Stimulated activated CD8-positive, alpha-beta memory T cell treated with anti-CD3 and anti-CD28 coated beads, Interleukin-12 subunit alpha, Interleukin-12 subunit beta, amount 100 ng/mL, for 24 hours (primary cell): ENCODE measurements at regions not wholly inside any gene's neighbourhood (a gene's known extent, or its start where the extent isn't known, plus 50 kb on each side); places are given as distances from the start of the nearest gene placed in this dataset.

Experiments used
- DNase-seq: peaks from one replicate; pipeline ENCODE4 v3.0.0-alpha.2; 2020; ENCODE audit errors: extremely low read depth

DNA sequence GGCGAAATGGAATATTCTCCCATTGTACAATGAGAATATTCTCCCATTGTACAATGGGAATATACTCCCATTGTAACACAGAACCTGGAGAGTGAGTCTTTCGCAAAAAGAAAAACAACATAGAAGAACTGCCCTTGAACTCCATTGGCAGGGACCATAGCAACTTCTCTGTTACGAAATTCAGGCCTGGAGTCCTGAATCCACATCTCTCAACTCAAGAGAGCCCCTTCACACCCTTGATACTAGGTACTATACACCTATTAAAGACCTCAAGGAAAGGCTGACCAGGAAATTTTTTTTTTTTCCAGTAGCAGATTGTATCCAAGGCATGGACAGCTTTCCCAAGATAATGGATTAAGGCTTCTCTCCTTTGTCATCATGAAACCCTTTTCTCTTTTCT is 1687.0 kb downstream of the GRIK2 start:
- DNase-seq = no peak

DNA sequence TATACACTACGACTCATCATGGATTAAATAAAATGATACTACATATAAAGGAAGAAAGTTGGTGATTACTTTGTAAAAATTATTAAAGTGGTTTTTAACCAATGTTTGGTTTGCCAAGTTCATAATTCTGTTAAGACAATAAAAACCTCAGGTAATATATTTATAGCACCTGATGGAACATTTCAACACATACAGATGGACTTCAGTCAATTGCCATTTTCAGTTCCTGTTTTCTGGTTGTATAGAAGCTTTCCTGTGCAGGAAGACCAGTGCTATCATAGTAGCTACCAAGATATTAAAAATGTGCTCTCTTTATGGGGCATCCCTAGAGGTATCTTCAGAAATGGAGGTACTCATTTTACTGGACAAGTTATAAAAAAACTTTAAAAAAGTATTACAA is 1686.4 kb downstream of the GRIK2 start:
- DNase-seq = no peak

DNA sequence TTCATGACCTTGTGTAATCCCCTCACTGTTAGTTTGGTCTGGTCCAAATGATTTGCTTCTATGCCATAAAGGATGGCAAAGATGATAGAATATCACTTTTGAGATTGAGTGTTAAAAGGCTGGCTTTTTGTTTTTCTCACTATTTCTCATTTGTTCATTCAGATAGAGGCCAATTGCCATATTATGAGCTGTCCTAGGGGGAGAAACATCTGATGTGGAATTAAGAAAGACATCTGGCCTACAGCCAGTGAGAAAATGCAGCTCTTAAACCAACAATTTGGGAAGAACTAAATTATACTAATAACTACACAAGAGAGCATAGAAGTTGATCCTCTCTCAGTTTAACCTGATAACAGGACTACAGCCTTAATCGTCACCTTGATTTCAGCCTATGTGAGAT is 1668.6 kb downstream of the GRIK2 start:
- no peak for DNase-seq

DNA sequence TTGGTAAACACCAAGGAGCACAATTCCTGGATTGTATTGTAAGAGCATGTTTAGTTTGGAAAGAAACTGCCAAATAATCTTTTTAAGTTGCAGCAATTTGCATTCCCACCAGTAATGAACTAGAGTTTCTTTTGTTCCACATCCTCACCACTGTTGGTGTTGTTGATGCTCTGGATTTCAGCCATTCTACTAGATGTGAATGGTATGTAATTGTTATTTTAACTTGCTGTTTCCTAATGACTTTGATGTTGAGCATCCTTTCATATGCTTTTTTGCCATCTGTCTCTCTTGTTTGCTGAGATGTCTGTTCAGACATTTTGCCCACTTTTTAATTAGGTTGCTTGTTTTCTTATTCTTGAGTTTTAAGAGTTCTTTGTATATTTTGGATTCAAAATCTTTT is 1654.1 kb downstream of the GRIK2 start:
- DNase-seq = no peak

DNA sequence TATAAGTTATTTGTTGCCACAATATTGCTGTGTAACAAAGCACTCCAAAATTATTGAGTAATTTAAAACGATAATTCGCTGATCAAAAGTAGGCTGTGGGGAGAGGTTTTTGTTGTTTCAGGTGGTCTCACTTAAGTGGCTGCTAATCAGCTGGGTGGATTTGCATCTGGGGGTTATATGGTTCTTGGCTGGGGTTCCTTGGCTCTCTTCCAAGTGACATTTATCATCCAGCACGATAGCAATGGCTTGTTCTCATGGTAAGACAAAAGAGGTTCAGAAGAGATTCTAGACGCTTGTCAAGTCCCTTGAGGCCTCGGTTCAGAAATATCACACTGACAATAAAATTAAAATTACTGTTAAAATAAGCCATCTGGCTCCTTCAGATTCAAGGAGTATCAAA is 1648.8 kb downstream of the GRIK2 start:
- no peak for DNase-seq

DNA sequence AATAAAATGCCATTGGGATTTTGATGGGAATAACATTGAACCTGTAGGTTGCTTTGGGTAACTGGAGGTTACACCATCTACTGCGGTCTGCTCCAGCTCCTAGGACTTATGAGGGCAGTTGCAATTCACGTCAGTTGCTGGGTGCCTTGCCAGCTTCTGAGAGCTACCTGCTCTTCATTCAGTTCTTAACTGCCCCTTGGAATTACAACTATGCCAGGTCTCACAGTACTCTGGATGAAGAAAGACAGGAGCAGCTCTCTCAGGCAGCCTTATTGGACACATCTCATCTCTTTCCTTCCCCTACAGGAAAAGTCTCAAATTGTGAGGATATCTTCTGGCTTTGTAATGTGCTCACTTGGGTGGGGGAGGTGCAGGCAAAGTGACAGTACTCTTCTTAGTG is 1643.3 kb downstream of the GRIK2 start:
- DNase-seq = no peak

DNA sequence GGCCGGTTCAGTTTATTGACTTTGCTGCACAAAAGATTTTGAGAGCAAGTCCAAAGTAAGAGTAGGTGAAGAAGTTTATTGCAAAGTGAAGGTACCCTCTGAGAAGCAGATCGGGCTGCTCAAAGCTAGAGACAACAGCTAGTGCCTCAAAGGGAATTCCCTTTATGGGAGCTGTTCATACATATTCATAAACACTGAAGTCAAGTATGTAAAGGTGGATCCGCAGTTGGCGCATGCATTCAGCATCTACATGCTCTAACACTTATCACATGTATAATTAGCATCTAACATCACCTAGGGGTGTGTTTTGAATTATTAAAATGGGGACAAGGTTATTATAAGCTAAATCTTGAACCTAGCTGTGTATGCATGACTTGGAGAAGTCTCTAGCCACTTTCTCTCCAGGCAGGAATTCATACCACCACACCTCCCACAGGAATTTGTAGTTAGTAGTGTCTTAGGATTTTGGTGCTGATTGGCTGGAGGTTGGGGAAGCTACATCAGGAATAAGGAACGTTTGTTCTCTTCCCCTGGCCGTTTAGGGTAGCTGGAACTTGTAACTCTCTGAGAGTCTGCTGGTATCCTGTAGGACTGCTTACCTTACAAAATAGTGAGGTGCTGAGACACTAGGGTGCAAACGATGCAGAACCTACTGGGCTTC is 1633.9 kb downstream of the GRIK2 start:
- DNase-seq = no peak

DNA sequence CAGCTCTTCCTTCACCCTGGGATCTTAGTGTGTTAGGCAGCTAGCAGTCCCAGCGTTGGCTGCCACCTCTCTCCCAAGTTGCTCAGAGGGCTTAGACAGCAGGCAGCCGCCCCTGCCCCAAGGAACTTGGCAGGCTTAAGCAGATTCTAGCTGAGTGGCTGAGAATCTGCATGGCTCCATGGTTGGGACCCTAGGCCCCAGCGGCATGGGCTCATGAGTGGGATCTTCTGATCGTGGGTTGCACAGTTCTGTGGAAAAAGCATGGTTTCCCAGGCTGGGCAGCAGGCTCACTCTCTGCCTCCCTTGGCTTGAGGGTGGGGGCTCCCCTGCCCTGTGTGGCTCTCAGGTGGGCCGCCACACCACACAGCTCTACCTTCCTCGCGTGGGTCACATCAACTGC is 1624.9 kb downstream of the GRIK2 start:
- no peak for DNase-seq

DNA sequence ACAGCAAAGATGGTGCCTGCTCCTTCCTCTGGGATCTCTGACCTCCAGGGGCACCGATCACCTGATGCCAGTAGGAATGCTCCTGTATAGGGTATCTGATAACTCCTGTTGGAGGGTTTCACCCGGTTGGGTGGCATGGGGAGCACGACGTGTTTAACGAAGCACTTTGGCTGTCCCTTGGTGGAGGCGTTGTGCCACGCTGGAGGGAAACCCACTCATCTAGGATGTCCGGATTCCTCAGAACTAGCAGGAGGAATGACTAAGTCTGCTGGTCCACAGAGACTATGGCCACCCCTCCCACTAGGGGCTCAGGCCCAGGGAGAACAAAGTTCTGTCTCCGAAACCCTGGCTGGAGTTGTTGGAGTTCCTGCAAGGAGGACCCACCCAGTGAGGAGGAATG is 1624.4 kb downstream of the GRIK2 start:
- DNase-seq = no peak

DNA sequence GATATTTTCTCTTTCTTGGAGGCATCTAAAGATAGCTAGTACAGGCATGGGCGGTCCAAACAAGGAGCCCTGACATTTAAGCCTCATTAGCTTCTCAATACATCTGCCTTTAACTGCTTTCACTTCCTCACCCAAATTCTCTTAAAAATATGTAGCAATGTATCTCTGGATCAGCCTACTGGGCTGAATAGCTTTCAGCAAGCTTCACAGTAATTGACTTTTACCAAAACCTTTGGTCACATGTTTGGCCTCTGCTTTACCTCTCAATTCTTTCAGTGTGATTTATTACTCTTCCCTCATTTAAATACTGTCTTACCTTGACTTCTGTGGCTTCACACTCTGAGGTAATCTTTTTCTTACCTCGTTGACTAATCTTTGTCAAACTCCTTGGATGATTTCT is 1618.1 kb downstream of the GRIK2 start:
- no peak for DNase-seq

DNA sequence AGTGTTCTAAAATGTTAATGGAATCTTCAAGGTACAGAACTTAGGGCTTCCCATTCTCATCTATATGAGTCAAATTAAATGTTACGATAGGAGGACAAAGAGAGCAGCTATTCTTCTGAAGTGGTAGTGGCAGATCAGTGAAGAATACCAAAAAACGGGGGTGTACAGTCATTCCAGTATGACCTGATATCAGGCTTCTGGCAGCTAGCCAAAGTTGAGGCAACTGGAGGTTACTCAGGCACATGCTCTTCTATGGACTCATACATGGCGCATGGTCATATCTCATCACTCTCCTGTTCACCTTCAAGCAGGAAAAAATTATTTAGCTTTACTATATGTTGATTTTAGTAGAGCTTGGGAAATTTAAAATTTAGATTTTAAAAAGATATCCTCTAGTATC is 1608.8 kb downstream of the GRIK2 start:
- no peak for DNase-seq

DNA sequence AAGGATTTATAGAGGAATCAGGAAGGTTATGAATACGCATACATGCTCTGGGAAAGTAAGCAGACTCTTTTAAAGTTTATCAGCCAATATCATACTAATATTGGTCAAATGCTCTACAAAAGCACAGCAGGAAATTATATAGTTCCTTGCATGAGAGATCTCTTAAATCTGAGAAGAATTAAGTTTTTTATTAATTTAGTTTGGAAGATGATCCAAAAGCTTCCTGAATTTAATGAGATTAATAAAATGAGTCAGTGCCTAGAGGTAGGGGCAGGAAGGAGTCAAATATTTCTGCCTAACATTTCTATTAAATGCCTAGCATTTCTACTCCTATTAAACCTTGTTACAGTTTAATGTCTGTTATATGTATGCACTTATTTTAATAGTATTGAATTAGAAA is 1608.2 kb downstream of the GRIK2 start:
- DNase-seq = no peak

DNA sequence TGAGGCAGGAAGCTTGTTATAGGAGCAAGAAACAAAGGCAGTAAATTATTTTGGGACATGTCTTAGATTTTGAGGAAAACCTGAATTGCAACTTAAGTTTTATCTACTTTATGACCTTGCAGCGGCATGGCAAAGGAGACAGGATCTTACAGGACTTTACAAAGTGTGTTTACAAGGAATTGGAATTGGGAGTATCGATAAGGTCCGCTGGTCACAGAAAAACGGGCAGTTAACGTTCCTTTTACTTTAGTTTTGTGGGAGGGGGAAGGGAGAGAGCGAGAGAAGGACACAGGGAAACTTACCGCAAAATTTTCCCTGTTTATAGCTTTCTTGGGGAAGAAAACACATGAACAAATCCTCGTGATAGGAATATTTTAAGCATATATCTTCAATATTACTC is 1607.2 kb downstream of the GRIK2 start:
- no peak for DNase-seq

DNA sequence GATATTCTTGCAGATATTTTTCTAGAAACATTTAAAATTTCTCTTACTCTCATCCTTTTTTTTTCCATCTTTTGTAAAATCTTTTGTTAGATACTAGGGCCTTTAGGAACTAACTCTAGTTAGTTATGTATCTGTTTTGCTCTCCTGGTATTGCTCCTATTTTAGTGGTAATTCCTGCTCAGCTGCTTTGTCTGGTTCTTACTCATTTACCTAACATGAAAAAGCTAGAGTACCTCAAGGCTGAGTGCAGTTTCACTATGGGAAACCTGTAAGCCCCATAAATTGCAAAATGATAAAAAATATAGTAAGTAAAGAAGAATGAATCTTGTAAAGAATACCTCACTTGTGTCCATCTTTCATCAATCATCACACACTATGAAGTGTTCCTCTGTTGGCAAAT is 1602.0 kb downstream of the GRIK2 start:
- DNase-seq = no peak

DNA sequence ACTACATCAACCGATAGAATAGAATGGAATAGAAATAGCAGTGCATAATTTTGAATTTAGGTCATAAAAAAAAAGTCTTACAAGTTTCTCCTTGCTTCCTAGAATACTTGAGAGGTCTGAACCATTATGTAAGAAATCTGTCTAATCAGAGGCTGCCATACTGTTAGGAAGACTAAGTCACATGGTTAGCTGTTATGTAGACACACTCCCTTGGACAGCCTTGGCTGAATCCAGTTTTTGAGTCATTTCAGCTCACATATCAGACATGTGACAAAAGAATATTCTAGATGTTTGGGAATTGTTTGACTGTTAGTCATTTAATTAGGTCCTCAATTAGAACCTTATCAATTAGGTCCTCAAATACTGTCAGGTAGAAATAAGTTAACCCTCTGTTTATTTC is 1601.4 kb downstream of the GRIK2 start:
- DNase-seq = no peak

DNA sequence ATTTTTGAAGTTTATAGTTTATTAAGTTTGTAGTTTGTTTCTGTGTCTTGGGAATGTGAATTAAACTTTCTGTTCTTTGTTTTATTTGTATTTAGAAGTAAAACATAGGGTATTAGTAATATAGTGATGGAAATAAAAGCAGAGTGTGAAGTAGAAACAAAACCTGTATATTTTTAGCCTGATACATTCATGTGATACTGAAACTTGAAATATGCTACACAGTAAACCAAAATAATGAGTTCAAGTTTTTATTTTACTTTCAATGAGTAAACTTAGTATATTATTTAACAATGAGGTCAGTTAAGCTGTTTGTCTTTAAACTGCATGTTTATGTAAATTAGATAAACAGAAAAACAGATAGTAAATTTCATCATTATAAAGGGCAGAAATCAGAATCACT is 1592.6 kb downstream of the GRIK2 start:
- DNase-seq = no peak

DNA sequence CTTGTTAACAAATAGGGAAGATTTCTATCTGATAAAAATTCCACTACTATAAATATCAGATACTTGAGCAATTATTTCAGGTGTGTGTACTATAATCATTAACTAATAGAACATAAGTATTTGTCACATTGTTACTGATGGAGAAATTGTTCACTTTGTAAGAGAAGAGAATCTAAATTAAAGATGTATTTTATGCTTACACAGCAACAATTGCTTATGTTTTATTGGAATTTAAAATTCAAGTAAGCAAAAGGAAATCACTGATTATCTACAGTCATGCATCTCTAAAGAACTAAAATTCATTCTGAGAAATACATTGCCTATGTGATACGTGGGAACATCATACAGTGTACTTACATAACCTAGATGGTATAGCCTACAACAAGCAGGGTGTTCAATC is 1590.8 kb downstream of the GRIK2 start:
- no peak for DNase-seq

DNA sequence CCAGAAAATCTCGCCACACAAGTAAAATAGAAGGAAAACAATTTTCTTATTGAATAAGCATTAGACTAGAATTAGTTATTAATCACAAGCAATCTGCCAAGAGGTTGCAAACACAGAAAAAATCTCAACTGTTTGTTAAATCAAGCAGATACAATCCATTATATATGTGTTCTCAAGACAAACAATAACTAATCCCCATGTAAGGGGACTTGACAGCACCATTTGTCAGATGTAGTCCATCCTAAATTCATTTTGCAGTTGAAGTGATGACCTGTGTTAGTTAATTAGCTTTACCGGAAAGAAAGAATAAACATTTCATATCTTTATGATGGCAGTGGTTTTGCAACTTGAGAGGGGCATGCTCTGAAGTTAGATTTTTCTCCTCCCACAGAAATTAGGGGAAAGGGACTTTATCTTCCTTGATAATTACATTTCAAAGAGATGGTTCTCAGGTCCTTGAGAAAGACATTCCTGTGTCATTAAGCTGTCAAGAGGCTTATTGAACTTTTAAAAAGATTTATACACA is 1588.0 kb downstream of the GRIK2 start:
- DNase-seq = no peak

DNA sequence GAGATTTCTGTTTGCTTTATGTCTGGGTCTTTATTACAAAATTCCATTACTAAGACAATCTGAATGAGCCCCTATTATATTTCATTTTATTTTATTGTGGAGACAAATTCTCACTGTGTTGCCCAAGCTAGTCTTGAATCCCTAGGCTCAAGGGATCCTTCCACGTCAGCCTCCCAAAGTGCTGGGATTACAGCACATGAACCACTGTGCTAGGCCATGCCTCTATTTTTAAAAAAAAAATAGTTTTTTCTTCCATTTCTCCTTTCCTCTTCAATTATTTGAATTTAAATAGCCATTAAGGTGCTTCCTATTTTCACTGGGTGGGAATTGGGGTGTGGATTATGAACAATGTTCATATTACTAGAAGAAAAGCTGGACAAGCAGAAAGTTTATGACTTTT is 1587.4 kb downstream of the GRIK2 start:
- no peak for DNase-seq

DNA sequence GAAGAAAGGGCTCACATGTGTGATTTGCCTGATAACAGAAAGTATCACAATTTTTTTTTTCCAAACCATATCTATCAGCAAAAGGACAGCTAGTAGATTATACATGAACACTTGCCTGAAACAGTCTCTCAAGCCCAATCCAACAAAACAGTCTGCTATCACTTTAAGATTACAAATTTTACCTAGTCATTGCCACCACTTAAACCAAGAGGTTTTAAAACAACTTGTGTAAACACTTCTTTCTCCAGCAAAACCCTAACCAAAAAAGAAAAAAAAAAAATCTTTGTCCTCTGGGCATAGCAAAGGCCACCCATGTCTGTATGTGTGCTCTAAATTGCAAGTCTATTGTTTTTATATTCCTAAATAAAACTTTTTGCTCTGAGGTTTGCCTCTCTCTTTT is 1568.4 kb downstream of the GRIK2 start:
- DNase-seq = no peak

DNA sequence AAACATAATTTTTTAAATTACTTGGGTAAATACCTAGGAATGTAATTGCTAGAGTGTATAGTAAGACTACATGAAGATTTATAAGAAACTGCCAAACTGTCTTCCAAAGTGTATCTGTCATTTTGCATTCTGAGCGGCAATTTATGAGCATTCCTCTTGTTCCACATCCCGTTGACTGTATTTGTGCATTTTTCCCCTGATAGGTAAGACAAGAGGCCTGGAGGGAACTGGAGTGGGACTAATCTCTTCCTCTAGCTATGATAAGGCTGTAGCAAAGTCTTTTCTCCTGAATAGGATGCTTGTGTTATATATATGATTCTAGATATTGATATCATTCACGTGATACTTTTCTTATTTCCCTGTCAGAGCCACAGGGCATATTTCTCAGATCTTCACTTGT is 1557.5 kb downstream of the GRIK2 start:
- no peak for DNase-seq

DNA sequence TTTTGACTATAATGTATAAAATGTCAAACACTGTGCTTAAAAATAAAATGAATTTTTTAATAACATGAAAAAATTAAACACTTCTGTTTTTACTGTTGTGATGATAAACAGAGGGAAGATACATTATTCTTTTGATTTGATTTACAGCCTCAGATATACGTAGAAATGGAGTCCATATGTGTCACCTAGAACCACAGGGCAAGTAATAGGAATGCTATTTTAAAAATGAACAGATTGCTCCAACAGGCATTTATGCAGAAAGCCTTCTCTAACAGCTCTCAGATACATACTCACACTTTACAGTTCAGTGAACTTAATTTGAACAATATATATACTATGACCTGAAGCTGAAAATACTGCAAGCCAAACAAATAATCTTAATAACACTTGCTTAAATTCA is 1551.0 kb downstream of the GRIK2 start:
- DNase-seq = no peak

DNA sequence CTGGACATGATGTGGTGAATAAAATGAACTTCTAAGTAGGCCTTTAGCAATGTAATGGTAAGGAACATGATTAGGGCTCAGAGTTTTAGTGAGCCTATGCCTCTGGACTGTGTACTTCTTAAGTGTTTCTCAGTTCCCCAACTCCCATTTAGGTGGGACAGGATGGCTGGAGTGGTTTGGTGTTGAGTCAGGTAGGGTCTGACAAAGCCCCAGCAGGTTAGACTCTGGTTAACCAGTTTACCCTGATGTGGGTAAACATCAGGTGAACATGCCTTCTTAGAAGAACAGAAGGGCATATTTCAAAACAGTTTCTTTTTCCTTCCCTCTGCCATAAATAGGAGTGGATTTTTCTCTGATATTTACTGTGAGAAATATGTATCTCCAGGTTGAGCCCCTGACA is 1548.7 kb downstream of the GRIK2 start:
- DNase-seq = no peak

DNA sequence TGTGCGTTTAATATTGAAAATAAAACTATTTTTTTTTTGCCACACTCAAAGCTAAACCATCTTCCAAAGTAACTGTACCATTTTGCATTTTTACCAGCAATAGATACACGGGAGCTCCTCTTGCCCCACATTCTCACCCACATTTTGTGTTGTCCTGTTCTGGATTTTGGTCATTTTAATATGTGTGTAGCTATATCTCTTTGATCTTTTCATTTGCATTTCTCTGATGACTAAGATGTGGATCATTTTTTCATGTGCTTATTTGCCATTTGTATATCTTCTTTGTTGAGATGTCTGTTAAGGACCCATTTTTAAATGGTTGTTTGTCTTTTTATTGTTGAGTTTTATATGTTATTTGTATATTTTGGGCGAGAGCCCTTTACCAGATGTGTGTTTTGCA is 1543.5 kb downstream of the GRIK2 start:
- DNase-seq = no peak
